Neural cell (in vitro differentiated cells): ENCODE measurements at regions not wholly inside any gene's neighbourhood (a gene's known extent, or its start where the extent isn't known, plus 50 kb on each side); places are given as distances from the start of the nearest gene placed in this dataset.

Experiments used
- H2AFZ ChIP-seq: fragments of 200-600, 300-800 bp; sonication (generic), shearing (Covaris generic); 2 replicates; pipeline ENCODE4 v1.6.0; 2014; ENCODE audit warnings: low read depth, mild to moderate bottlenecking, antibody characterized with exemption, low read length, moderate library complexity
- H3F3A ChIP-seq: fragments of 200-600 bp; shearing (Covaris generic); 2 replicates; pipeline ENCODE4 v1.6.1; 2016; ENCODE audit warnings: mild to moderate bottlenecking, moderate library complexity, mixed read lengths, antibody characterized with exemption, low read length; ENCODE audit not compliant: insufficient read depth, poor library complexity, severe bottlenecking
- H3K27ac ChIP-seq: fragments of 200-600, 300-800 bp; sonication (generic), shearing (Covaris generic); 2 replicates; pipeline ENCODE4 v1.5.1; 2014; ENCODE audit warnings: mild to moderate bottlenecking, low read length, moderate library complexity
- H3K27me3 ChIP-seq: fragments of 300-800, 200-600 bp; sonication (generic), shearing (Covaris generic); 2 replicates; pipeline ENCODE4 v1.6.0; 2014; ENCODE audit warnings: mild to moderate bottlenecking, low read depth, low read length, moderate library complexity; ENCODE audit not compliant: insufficient read depth
- H3K36me3 ChIP-seq: fragments of 300-800, 200-600 bp; sonication (generic), shearing (Covaris generic); 2 replicates; pipeline ENCODE4 v1.5.1; 2014; ENCODE audit warnings: mild to moderate bottlenecking, antibody characterized with exemption, low read length, moderate library complexity; ENCODE audit not compliant: insufficient read depth
- H3K4me2 ChIP-seq: fragments of 300-800, 200-600 bp; sonication (generic), shearing (Covaris generic); 2 replicates; pipeline ENCODE4 v1.6.0; 2014; ENCODE audit warnings: mild to moderate bottlenecking, low read length
- H3K4me3 ChIP-seq: fragments of 300-800, 200-600 bp; sonication (generic), shearing (Covaris generic); 2 replicates; pipeline ENCODE4 v1.5.1; 2014; ENCODE audit warnings: mild to moderate bottlenecking, low read length, moderate library complexity
- H3K79me2 ChIP-seq: fragments of 200-600 bp; shearing (Covaris generic); replicated peaks from 2 replicates; pipeline ENCODE4 v1.6.0; 2014; ENCODE audit warnings: mild to moderate bottlenecking, low read length, moderate library complexity; ENCODE audit not compliant: insufficient read depth
- H3K9ac ChIP-seq: fragments of 300-800, 200-600 bp; sonication (generic), shearing (Covaris generic); 2 replicates; pipeline ENCODE4 v1.6.1; 2016; ENCODE audit warnings: mild to moderate bottlenecking, low read length, mixed read lengths
- H3K9me2 ChIP-seq: fragments of 200-600 bp; shearing (Covaris generic); 2 replicates; pipeline ENCODE4 v1.6.1; 2016; ENCODE audit warnings: mild to moderate bottlenecking, low read length, mixed read lengths; ENCODE audit not compliant: insufficient read depth
- H3K9me3 ChIP-seq: fragments of 200-600, 300-800 bp; sonication (generic), shearing (Covaris generic); 2 replicates; pipeline ENCODE4 v1.6.1; 2016; ENCODE audit warnings: mild to moderate bottlenecking, mixed run types, low read length, moderate library complexity, mixed read lengths
- H4K20me1 ChIP-seq: fragments of 200-600 bp; shearing (Covaris generic); 2 replicates; pipeline ENCODE4 v1.6.1; 2016; ENCODE audit warnings: mild to moderate bottlenecking, mixed run types; ENCODE audit not compliant: insufficient read depth
- CTCF ChIP-seq: fragments of 450-650 bp; IDR thresholded peaks from 2 replicates; pipeline ENCODE4 v1.5.1; 2014; ENCODE audit warnings: antibody characterized with exemption, mild to moderate bottlenecking, moderate library complexity; ENCODE audit not compliant: poor library complexity, severe bottlenecking
- EP300 ChIP-seq: fragments of 450-650 bp; conservative IDR thresholded peaks from 2 replicates; pipeline ENCODE4 v1.6.1; 2014; ENCODE audit warnings: antibody characterized with exemption, mild to moderate bottlenecking, moderate library complexity; ENCODE audit not compliant: poor library complexity, severe bottlenecking
- EZH2 ChIP-seq: fragments of 200-600, 300-800 bp; shearing (Covaris generic), sonication (generic); IDR thresholded peaks from 2 replicates; pipeline ENCODE4 v1.6.1; 2014; ENCODE audit warnings: antibody characterized with exemption, low read length, borderline replicate concordance, mild to moderate bottlenecking; ENCODE audit not compliant: insufficient read depth, poor library complexity, severe bottlenecking
- MXI1 ChIP-seq: fragments of 450-650 bp; conservative IDR thresholded peaks from 2 replicates; pipeline ENCODE4 v1.6.1; 2014; ENCODE audit warnings: antibody characterized with exemption, mild to moderate bottlenecking; ENCODE audit not compliant: poor library complexity, severe bottlenecking
- POLR2AphosphoS5 ChIP-seq: IDR thresholded peaks from 2 replicates; pipeline ENCODE4 v1.6.1; 2012
- RAD21 ChIP-seq: fragments of 450-650 bp; conservative IDR thresholded peaks from 2 replicates; pipeline ENCODE4 v1.6.1; 2014; ENCODE audit warnings: antibody characterized with exemption, mild to moderate bottlenecking, moderate library complexity
- SMC3 ChIP-seq: fragments of 450-650 bp; conservative IDR thresholded peaks from 2 replicates; pipeline ENCODE4 v1.6.1; 2014; ENCODE audit warnings: antibody characterized with exemption, mild to moderate bottlenecking, moderate library complexity; ENCODE audit not compliant: poor library complexity
- TAF1 ChIP-seq: IDR thresholded peaks from 2 replicates; pipeline ENCODE4 v1.6.1; 2012; ENCODE audit warnings: low read depth
- TF ChIP-seq, protein P1 (sequence below): IDR thresholded peaks from 2 replicates; pipeline ENCODE4 v1.6.1; 2012; ENCODE audit warnings: borderline replicate concordance

GRCh38 chr6:170023620-170024521, 267.0 kb downstream of the DLL1 start:
- TF ChIP-seq EZH2 (no peak), MXI1 (no peak), CTCF (no peak), POLR2AphosphoS5 (no peak), SMC3 (no peak), TAF1 (no peak), RAD21 (no peak), EP300 (no peak)
- TF ChIP-seq, protein P1, sequence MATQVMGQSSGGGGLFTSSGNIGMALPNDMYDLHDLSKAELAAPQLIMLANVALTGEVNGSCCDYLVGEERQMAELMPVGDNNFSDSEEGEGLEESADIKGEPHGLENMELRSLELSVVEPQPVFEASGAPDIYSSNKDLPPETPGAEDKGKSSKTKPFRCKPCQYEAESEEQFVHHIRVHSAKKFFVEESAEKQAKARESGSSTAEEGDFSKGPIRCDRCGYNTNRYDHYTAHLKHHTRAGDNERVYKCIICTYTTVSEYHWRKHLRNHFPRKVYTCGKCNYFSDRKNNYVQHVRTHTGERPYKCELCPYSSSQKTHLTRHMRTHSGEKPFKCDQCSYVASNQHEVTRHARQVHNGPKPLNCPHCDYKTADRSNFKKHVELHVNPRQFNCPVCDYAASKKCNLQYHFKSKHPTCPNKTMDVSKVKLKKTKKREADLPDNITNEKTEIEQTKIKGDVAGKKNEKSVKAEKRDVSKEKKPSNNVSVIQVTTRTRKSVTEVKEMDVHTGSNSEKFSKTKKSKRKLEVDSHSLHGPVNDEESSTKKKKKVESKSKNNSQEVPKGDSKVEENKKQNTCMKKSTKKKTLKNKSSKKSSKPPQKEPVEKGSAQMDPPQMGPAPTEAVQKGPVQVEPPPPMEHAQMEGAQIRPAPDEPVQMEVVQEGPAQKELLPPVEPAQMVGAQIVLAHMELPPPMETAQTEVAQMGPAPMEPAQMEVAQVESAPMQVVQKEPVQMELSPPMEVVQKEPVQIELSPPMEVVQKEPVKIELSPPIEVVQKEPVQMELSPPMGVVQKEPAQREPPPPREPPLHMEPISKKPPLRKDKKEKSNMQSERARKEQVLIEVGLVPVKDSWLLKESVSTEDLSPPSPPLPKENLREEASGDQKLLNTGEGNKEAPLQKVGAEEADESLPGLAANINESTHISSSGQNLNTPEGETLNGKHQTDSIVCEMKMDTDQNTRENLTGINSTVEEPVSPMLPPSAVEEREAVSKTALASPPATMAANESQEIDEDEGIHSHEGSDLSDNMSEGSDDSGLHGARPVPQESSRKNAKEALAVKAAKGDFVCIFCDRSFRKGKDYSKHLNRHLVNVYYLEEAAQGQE = no peak

GRCh38 chr6:170022827-170023619, 267.9 kb downstream of the DLL1 start:
- Histone ChIP-seq H4K20me1 (no peaks in the 10 kb centered on the region), H3K27ac (no peak overlapping the region), H3K9ac (no peak overlapping the region), H3K79me2 (no peaks in the 10 kb centered on the region), H3K4me2 (no peak overlapping the region), H3K27me3 (no peaks in the 10 kb centered on the region), H3K9me2 (no peaks in the 10 kb centered on the region), H3K36me3 (no peaks in the 10 kb centered on the region), H2AFZ (no peak overlapping the region), H3F3A (no peaks in the 10 kb centered on the region), H3K4me3 (no peak overlapping the region), H3K9me3 (no peaks in the 10 kb centered on the region)
- TF ChIP-seq RAD21 = no peak
- no peak for TF ChIP-seq EP300
- TF ChIP-seq SMC3 = no peak
- TF ChIP-seq TAF1 = no peak
- no peak for TF ChIP-seq CTCF
- no peak for TF ChIP-seq MXI1
- TF ChIP-seq, protein P1 = no peak

More at GRCh38 chr6:170023620-170024521, 267.0 kb downstream of the DLL1 start:
- no peaks in the 10 kb centered on the region for H3K36me3 ChIP-seq
- H4K20me1 ChIP-seq = no peaks in the 10 kb centered on the region
- H3K9ac ChIP-seq = no peak overlapping the region
- no peaks in the 10 kb centered on the region for H3K9me2 ChIP-seq
- H2AFZ ChIP-seq = no peak overlapping the region
- H3K4me2 ChIP-seq = no peak overlapping the region
- no peaks in the 10 kb centered on the region for H3F3A ChIP-seq
- no peak overlapping the region for H3K27ac ChIP-seq
- no peak overlapping the region for H3K4me3 ChIP-seq
- H3K9me3 ChIP-seq = no peaks in the 10 kb centered on the region
- no peaks in the 10 kb centered on the region for H3K27me3 ChIP-seq
- no peaks in the 10 kb centered on the region for H3K79me2 ChIP-seq
